ENCODE measurements at regions not wholly inside any gene's neighbourhood (a gene's known extent, or its start where the extent isn't known, plus 50 kb on each side); places are given as distances from the start of the nearest gene placed in this dataset.

GRCh38 chr17:14736631-14737030 lies 435.8 kb downstream of the HS3ST3B1 start:
- no peak overlapping the region for H3K9ac ChIP-seq (ENCODE audit: low read length)
- no peaks in the 10 kb centered on the region for H3K4me1 ChIP-seq (ENCODE audit: control insufficient read depth in 1 of 2, insufficient read depth in 2 of 2, low read length in 2 of 2)
- no peak overlapping the region for H2AFZ ChIP-seq (ENCODE audit: low read depth, low read length, poor library complexity, severe bottlenecking)
- no peak overlapping the region for H3K4me2 ChIP-seq (ENCODE audit: low read length)
- no peak overlapping the region for H3K4me3 ChIP-seq (replicated peaks in 1 of 2; ENCODE audit: low read depth in 1 of 2, low read length in 2 of 2)
- intact Hi-C loops (cut with micrococcal nuclease): no loop called here
- ChIA-PET CTCF (interaction anchor here (1.6 kb wide), 1 partner anchor 9 kb away, joined by 3 read pairs; no protein-coding TSS in a partner anchor), RAD21 (ENCODE audit: low non-redundant PET in 1 of 2, low total read pairs in 2 of 2, uncharacterized antibody in 2 of 2, unreplicated experiment in 2 of 2) (no interaction called here), POLR2A (no interaction called here)
- H3K9me2 ChIP-seq (ENCODE audit: insufficient read depth): no peaks in the 10 kb centered on the region
- H3K9me3 ChIP-seq (ENCODE audit: control insufficient read depth in 1 of 2, insufficient read depth in 1 of 2, low read depth in 1 of 2, low read length in 2 of 2): peaks cover 0 to 16% of the 10 kb centered on the region in 2 experiments; a peak in 2 of 4 replicates
- H3K79me2 ChIP-seq (ENCODE audit: insufficient read depth, low read length): no peaks in the 10 kb centered on the region
- DNase-seq (ENCODE audit: low read depth, low spot score) (no peak), ATAC-seq (no peak)
- H4K20me1 ChIP-seq (ENCODE audit: insufficient read depth): no peaks in the 10 kb centered on the region
- no TSS peak for BruUV-seq (replicated peaks)
- no peak for TF ChIP-seq ZBTB33 (IDR thresholded peaks at IDR 0.05; ENCODE audit: extremely low read depth, insufficient replicate concordance, low read length)
- TF ChIP-seq POLR2AphosphoS5 (IDR thresholded peaks at IDR 0.05; ENCODE audit: low read depth, low read length): no peak
- TF ChIP-seq ELF1 (IDR thresholded peaks at IDR 0.05; ENCODE audit: borderline replicate concordance, low read depth): no peak
- TF ChIP-seq ZFX (IDR thresholded peaks at IDR 0.05): no peak
- TF ChIP-seq FOSL1 (IDR thresholded peaks at IDR 0.05; ENCODE audit: low read depth): no peak
- no peak for TF ChIP-seq MAX (IDR thresholded peaks at IDR 0.05)
- TF ChIP-seq ZNF274 (IDR thresholded peaks at IDR 0.05; ENCODE audit: low read depth, low read length): no peak
- no peak for TF ChIP-seq EGR1 (IDR thresholded peaks at IDR 0.05; ENCODE audit: low read depth)
- no peaks in the 10 kb centered on the region for H3K36me3 ChIP-seq (ENCODE audit: control insufficient read depth in 1 of 2, insufficient read depth in 2 of 2, low read length in 2 of 2)
- no peaks in the 10 kb centered on the region for H3K27me3 ChIP-seq (ENCODE audit: insufficient read depth, low read length)
- no peak overlapping the region for H3K27ac ChIP-seq (ENCODE audit: low read depth, low read length)

GRCh38 chr17:14733376-14733775 lies 432.5 kb downstream of the HS3ST3B1 start:
- Histone ChIP-seq H3K4me3 (replicated peaks in 1 of 2; ENCODE audit: low read depth in 1 of 2, low read length in 2 of 2) (no peak overlapping the region), H4K20me1 (ENCODE audit: insufficient read depth) (no peaks in the 10 kb centered on the region), H2AFZ (ENCODE audit: low read depth, low read length, poor library complexity, severe bottlenecking) (no peak overlapping the region), H3K9me3 (ENCODE audit: control insufficient read depth in 1 of 2, insufficient read depth in 1 of 2, low read depth in 1 of 2, low read length in 2 of 2) (peaks cover 0 to 12% of the 10 kb centered on the region in 2 experiments; a peak in 2 of 4 replicates), H3K36me3 (ENCODE audit: control insufficient read depth in 1 of 2, insufficient read depth in 2 of 2, low read length in 2 of 2) (no peaks in the 10 kb centered on the region), H3K4me2 (ENCODE audit: low read length) (no peak overlapping the region), H3K27me3 (ENCODE audit: insufficient read depth, low read length) (no peaks in the 10 kb centered on the region), H3K9ac (ENCODE audit: low read length) (no peak overlapping the region), H3K79me2 (ENCODE audit: insufficient read depth, low read length) (no peaks in the 10 kb centered on the region), H3K9me2 (ENCODE audit: insufficient read depth) (no peaks in the 10 kb centered on the region), H3K27ac (ENCODE audit: low read depth, low read length) (no peak overlapping the region), H3K4me1 (ENCODE audit: control insufficient read depth in 1 of 2, insufficient read depth in 2 of 2, low read length in 2 of 2) (no peaks in the 10 kb centered on the region)
- no peak for TF ChIP-seq MAX (IDR thresholded peaks at IDR 0.05)
- ATAC-seq (no peak), DNase-seq (ENCODE audit: low read depth, low spot score) (no peak)
- no TSS peak for BruUV-seq (replicated peaks)
- intact Hi-C loops (cut with micrococcal nuclease): no loop called here
- ChIA-PET RAD21 (ENCODE audit: low non-redundant PET in 1 of 2, low total read pairs in 2 of 2, uncharacterized antibody in 2 of 2, unreplicated experiment in 2 of 2) (no interaction called here), CTCF (no interaction called here), POLR2A (no interaction called here)
